ENCODE measurements at regions not wholly inside any gene's neighbourhood (a gene's known extent, or its start where the extent isn't known, plus 50 kb on each side); places are given as distances from the start of the nearest gene placed in this dataset.

DNA sequence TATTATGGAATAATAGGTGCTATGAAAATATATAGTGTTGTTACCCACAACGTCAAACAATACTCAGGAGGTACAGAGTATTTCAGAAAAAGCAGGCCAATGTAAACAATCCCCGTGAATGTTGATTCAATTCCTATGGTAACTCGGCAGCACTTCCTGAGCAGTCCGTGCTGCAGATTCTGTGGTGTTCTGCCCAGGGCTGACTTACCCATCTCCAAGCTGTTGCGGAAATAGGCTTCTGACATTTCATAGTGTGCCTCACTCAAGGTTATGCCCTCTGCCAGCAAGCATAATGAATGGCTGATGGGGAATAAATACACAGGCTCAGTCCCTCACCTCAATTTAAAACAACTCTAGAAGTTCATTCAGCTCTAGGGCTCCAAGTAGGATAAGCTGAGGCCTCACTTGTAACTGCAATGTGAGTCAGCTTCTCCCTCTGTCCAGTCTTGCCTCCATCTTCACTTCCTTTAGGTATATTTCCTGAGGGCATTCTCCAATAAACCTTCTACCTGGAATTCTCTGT lies 177.6 kb downstream of the GNAI1 start:
- DNase-seq, result no peak
- H3K27ac ChIP-seq (ENCODE audit: low read length), result no peak overlapping the region

GRCh38 chr7:80311313-80311712 lies 176.7 kb downstream of the GNAI1 start:
- Histone ChIP-seq H3K4me1 (ENCODE audit: low read length) (no peaks in the 10 kb centered on the region), H3K4me2 (ENCODE audit: low read depth, low read length) (no peak overlapping the region), H4K20me1 (ENCODE audit: insufficient read depth, low read length) (no peaks in the 10 kb centered on the region), H3K79me2 (ENCODE audit: low read length) (no peaks in the 10 kb centered on the region), H3K9me3 (replicated peaks; ENCODE audit: insufficient read depth, low read length) (no peaks in the 10 kb centered on the region), H2AFZ (ENCODE audit: low read length) (no peak overlapping the region), H3K27me3 (replicated peaks; ENCODE audit: insufficient read depth, low read length) (no peaks in the 10 kb centered on the region), H3K27ac (ENCODE audit: low read length) (no peak overlapping the region), H3F3A (ENCODE audit: insufficient read depth, low read length) (no peaks in the 10 kb centered on the region), H3K9ac (ENCODE audit: low read length) (no peak overlapping the region), H3K9me2 (replicated peaks; ENCODE audit: insufficient read depth, low read length) (no peaks in the 10 kb centered on the region), H3K36me3 (replicated peaks; ENCODE audit: insufficient read depth, low read length) (no peaks in the 10 kb centered on the region), H3K4me3 (ENCODE audit: low read length) (no peak overlapping the region)
- TF ChIP-seq EZH2 (optimal IDR thresholded peaks at IDR 0.05; ENCODE audit: low read depth, low read length), result no peak
- TF ChIP-seq EZH2phosphoT487 (IDR thresholded peaks at IDR 0.05; ENCODE audit: low read length), result no peak
- no peak for TF ChIP-seq CTCF (IDR thresholded peaks at IDR 0.05; ENCODE audit: low read length)
- DNase-seq, result no peak

More for the DNA sequence above, 177.6 kb downstream of the GNAI1 start:
- H3F3A ChIP-seq (ENCODE audit: insufficient read depth, low read length), result no peaks in the 10 kb centered on the region
- no peak overlapping the region for H3K9ac ChIP-seq (ENCODE audit: low read length)
- no peak for TF ChIP-seq EZH2phosphoT487 (IDR thresholded peaks at IDR 0.05; ENCODE audit: low read length)
- TF ChIP-seq CTCF (IDR thresholded peaks at IDR 0.05; ENCODE audit: low read length), result no peak
- TF ChIP-seq EZH2 (optimal IDR thresholded peaks at IDR 0.05; ENCODE audit: low read depth, low read length), result no peak
- H3K79me2 ChIP-seq (ENCODE audit: low read length), result no peaks in the 10 kb centered on the region
- H3K4me2 ChIP-seq (ENCODE audit: low read depth, low read length), result no peak overlapping the region
- H3K27me3 ChIP-seq (replicated peaks; ENCODE audit: insufficient read depth, low read length), result no peaks in the 10 kb centered on the region
- no peaks in the 10 kb centered on the region for H3K9me2 ChIP-seq (replicated peaks; ENCODE audit: insufficient read depth, low read length)
- no peaks in the 10 kb centered on the region for H4K20me1 ChIP-seq (ENCODE audit: insufficient read depth, low read length)
- no peaks in the 10 kb centered on the region for H3K4me1 ChIP-seq (ENCODE audit: low read length)
- no peak overlapping the region for H3K4me3 ChIP-seq (ENCODE audit: low read length)
- no peaks in the 10 kb centered on the region for H3K36me3 ChIP-seq (replicated peaks; ENCODE audit: insufficient read depth, low read length)
- no peaks in the 10 kb centered on the region for H3K9me3 ChIP-seq (replicated peaks; ENCODE audit: insufficient read depth, low read length)
- H2AFZ ChIP-seq (ENCODE audit: low read length), result no peak overlapping the region

DNA sequence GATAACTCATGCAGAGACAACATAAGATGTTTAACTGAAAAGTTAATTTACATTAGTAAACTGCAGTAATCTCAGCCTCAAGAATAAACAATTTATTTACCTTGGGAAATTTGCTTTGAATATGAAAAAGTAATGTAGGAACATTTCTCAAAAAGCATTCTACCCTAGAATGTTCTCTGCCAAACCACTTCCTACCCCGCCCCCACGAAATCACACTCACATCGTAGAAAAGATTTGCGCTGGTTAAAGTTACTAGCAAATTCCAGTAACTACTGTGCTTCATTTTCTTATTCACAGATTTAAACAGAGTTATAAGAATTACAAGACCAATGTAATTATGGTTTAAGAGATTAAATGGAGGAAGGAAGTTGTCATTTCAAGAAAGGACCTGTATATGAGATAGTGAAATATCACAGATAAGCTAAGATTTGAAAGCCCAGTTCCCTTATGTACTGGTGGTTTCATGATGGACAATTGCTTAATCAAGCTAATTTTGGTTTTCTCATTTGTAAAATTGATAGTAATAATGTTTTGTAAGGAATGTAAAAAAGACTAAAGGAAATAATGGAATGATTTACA lies 175.4 kb downstream of the GNAI1 start:
- H3K27ac ChIP-seq (ENCODE audit: low read length), result no peak overlapping the region
- no peak for DNase-seq
- H3K9me2 ChIP-seq (replicated peaks; ENCODE audit: insufficient read depth, low read length), result no peaks in the 10 kb centered on the region
- no peaks in the 10 kb centered on the region for H3K36me3 ChIP-seq (replicated peaks; ENCODE audit: insufficient read depth, low read length)
- H3K4me3 ChIP-seq (ENCODE audit: low read length), result no peak overlapping the region
- no peaks in the 10 kb centered on the region for H3K9me3 ChIP-seq (replicated peaks; ENCODE audit: insufficient read depth, low read length)
- TF ChIP-seq EZH2phosphoT487 (IDR thresholded peaks at IDR 0.05; ENCODE audit: low read length) (no peak), EZH2 (optimal IDR thresholded peaks at IDR 0.05; ENCODE audit: low read depth, low read length) (no peak), CTCF (IDR thresholded peaks at IDR 0.05; ENCODE audit: low read length) (no peak)
- H3K79me2 ChIP-seq (ENCODE audit: low read length), result no peaks in the 10 kb centered on the region
- no peak overlapping the region for H3K9ac ChIP-seq (ENCODE audit: low read length)
- no peaks in the 10 kb centered on the region for H4K20me1 ChIP-seq (ENCODE audit: insufficient read depth, low read length)
- H3K27me3 ChIP-seq (replicated peaks; ENCODE audit: insufficient read depth, low read length), result no peaks in the 10 kb centered on the region
- no peaks in the 10 kb centered on the region for H3F3A ChIP-seq (ENCODE audit: insufficient read depth, low read length)
- H3K4me1 ChIP-seq (ENCODE audit: low read length), result no peaks in the 10 kb centered on the region
- H2AFZ ChIP-seq (ENCODE audit: low read length), result no peak overlapping the region
- no peak overlapping the region for H3K4me2 ChIP-seq (ENCODE audit: low read depth, low read length)

Measured in MM.1S (cell line).